GM12873 (cell line): ENCODE measurements at regions not wholly inside any gene's neighbourhood (a gene's known extent, or its start where the extent isn't known, plus 50 kb on each side); places are given as distances from the start of the nearest gene placed in this dataset.

ENCODE experiments used
- CTCF ChIP-seq: IDR thresholded peaks from 2 replicates; pipeline ENCODE4 v1.5.1; 2012; ENCODE audit warnings: low read depth, mild to moderate bottlenecking, moderate library complexity, low read length, control low read depth; ENCODE audit not compliant: insufficient read depth; ENCODE audit errors: missing control alignments

GRCh38 chr2:43107679-43108078 is 118.7 kb downstream of the ZFP36L2 start:
- TF ChIP-seq CTCF = no peak

- TF ChIP-seq CTCF = no peak
These were observed 119.6 kb downstream of the ZFP36L2 start for GRCh38 chr2:43106559-43107527.

- TF ChIP-seq CTCF = peak; percentile 43
These were observed 120.5 kb downstream of the ZFP36L2 start for GRCh38 chr2:43105586-43106558.

- peak; percentile 25 for TF ChIP-seq CTCF
These were observed 121.6 kb downstream of the ZFP36L2 start for GRCh38 chr2:43104763-43105162.

GRCh38 chr2:43104106-43104505 is 122.3 kb downstream of the ZFP36L2 start:
- TF ChIP-seq CTCF = no peak

- TF ChIP-seq CTCF = no peak
These were observed 123.4 kb downstream of the ZFP36L2 start for GRCh38 chr2:43103093-43103404.
